HG02852 (cell line): ENCODE measurements at regions not wholly inside any gene's neighbourhood (a gene's known extent, or its start where the extent isn't known, plus 50 kb on each side); places are given as distances from the start of the nearest gene placed in this dataset.

Experiments used
- ATAC-seq: cut with Tn5 transposase; IDR thresholded peaks from one replicate; pipeline ENCODE4 v1.9.1; 2021; ENCODE audit warnings: mild to moderate bottlenecking, moderate library complexity; ENCODE audit not compliant: unreplicated experiment

DNA sequence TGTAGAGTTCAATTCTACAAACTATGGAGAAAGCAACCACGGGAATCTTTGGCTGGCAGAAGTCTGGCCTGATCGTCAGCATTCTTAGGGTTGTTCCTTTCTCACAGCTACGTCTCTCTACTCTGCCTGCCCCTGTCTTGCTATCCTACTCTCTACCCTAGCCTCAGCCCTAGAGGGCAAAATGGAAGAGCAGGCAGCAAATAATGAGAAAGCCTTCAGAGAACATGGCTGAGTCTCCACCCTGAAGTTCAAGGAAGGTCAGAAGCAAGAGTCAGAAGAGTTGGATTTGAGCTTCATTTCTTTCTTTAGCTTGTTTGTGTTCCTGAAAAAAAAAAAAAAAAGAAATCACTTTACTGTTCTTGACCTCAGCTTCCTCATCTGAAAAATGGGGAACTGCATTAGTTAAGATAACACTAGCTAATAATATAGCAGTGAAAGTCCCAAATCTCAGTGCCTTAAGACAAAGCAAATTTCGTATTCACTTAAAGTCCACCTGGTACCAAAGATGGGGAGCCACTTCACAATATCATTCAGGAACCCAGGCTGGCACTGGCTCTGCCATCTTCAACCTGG, 50.2 kb upstream of the CCND2 start:
- ATAC-seq: no peak

DNA sequence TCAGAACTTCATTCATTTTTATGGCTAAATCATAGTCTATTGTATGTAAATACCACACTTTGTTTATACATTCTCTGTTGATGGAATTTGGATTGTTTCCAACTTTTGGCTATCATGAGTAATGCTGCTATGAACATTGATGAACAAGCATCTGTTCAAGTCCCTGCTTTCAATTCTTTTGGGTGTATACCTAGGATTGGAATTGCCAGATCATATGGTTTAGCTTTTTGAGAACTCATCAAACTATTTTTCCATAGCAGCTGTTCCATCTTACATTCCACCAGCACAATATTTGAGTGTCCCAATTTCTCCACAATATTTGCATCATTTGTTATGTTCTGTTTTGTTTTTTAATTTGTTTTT, 52.3 kb upstream of the CCND2 start:
- no peak for ATAC-seq

DNA sequence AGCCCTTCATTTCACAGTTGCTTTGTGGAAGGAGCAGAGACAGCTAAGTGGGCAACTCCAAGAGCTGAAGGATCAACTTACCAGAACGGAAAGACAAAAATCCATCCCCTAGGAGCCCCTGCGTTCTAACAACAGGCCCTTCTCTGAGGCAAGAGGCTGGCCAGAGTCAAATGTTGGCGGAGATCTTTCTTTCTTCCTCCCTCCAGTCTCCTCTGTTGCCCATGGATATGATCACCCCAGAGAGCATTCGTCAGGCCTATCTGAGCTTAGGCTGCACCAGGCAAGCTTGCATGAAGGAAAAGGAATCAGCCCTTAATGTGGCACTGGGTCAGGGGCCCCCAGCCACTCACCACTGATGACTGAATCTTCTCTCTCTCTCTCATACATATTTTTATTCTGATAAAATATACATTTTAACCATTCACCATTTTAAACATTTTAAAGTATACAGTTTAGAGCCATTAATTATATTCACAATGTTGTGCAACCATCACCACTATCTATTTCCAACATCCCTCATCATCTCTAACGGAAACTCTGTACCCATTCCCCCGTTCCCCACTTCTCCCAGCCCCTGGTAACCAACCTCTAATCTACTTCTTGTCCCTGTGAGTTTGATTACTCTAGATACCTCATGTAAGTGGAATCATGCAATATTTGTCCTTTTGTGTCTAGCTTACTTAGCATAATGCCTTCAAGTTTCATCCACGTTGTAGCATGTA, 52.9 kb upstream of the CCND2 start:
- ATAC-seq: no peak

DNA sequence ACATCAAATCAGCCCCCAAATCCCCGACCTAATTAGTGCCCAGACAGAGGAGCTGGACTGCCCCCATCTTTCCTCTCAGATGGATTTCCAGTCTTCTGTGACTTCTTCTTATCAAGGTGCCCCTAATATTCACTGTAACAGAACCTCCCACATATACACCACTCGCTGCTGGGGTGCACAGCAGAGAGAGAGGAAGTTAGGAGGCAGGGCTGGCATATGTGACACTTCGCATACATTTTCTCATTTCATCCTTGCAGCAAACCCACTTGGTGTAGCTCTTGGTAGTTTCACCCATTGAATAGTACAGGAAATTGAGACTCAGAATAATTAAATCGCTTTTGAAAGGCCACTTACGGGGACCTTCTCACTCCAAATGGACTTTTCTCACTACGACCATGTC, 56.5 kb upstream of the CCND2 start:
- ATAC-seq: no peak

DNA sequence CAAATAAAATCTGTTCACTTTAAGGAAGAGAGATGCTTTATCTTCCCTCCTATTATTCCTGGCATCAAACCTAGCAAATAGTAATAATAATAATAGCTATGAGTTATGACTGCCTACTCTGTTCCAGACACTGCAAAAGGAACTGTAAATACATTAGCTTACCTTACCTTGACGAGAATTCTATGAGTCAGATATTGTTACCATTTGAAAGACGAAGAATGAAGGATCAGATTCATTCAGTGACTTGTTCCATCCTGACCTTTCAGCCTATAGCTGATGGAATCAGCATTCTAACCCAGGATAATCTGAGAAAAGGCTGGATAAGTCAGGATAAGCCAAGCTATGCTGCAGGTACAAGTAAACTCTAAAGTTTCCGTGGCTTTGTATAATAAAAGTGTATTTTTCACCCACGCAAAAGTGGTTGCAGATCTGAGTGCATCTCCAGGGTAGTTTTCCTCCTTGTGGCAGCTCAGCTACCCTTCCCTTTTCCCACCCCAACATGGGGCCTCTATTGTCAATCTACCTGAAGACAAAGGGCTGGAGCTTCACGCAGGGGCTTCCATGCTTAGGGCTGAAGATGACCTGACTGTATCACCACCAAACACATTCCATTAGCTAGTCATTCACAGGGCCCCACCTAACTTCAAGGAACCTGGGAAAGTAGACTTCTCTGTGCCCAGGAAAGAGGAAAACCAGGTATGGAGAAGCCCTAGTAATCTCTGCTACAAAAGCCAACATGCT, 57.2 kb upstream of the CCND2 start:
- peak; percentile 19 for ATAC-seq

DNA sequence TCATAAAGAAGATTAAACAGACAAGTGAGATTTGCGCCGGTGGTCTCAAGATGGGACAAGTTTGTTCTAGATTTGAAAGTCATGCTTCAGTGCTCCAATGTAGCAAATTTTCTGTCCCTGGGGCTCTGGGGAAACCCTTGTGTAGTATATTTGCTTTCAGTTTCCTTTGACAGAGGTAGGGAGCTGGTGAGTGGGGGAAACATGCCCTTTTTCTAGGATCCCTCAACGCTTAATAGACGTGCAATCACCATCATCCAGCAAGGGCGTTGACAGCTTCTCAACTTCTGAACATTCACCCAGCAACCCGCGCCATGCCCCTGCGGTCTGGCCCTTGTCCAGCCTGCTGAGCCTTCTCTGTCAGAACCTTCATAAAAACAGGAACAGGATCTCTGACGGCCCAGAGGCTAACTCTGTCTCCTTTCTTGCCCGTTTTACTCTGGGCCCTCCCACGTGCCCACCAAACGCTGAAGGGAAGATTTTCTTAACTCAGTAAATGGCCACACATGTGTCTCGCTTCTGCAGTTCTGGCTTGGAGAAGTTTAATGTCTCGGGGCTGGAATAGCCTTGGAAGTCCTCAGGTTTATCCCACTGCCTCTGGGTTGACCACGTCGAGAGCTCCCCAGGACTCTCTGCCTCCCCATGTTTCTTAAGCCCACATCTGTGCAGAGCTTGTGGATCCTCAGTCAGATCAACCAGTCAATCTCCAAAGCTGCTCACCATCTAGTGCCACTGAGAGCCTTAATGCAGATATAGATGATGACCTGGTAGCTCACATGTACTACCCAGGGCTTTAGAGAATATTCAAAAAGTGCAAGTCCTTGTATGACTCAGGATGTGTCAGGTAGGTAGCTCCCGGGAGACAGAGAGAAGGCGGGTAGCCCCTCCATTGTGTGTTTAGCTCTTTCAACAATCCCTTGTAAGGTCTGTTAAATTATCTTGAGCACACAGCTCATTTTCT, 58.1 kb upstream of the CCND2 start:
- ATAC-seq: peak; percentile 65

DNA sequence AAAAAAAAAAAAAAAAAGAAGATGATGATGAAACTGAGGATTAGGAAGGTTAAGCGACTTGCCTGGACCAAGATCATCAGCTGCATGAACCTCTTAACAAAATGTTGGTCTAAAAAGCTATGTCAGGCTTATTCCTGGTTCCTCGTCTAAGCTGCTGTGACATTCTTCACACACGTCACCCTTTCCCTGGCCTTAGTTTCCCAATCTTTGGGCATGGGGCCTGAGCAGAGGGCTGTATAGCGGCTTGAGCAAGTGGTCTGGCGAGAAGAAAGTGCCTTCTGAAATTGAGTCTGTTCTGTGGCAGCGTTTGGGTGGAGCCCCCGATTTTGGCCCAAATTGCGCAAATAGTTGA, 58.7 kb upstream of the CCND2 start:
- peak; percentile 1 for ATAC-seq

DNA sequence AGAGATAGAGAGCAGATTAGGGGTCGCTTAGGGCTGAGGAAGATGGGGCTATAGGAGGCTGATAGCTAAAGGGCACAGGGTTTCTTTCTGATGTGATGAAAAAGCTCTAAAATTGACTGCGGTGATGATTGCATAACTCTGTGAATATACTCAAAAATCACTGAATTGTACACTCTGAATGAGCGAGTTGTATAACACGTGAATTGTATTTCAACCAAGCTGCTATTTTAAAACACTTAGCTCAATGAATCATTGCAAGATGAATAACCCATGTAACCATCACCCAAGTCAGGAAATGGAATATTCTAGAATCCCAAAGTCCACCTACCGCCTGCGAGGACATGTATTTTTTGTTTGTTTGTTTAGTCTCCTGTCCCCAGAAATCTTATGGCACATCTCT, 60.1 kb upstream of the CCND2 start:
- no peak for ATAC-seq

DNA sequence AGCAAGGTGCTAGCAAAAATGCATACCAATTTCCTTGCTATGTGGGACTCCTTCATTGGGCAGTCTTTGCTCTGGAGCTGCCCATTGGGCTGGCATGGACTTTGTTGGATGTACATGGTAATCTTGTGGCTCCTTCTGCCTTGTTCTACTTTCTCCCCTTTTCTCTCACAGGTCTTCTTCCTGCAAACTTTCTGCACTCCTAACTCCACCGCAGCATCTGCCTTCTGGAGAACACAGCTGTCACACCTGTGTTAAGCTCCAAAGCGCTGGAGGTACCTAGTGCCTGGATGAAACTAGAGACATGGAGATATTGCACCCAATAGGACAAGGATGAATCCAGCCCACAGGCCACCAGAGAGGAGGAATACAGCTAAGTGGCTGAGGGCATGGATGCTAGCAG, 60.7 kb upstream of the CCND2 start:
- ATAC-seq: no peak

DNA sequence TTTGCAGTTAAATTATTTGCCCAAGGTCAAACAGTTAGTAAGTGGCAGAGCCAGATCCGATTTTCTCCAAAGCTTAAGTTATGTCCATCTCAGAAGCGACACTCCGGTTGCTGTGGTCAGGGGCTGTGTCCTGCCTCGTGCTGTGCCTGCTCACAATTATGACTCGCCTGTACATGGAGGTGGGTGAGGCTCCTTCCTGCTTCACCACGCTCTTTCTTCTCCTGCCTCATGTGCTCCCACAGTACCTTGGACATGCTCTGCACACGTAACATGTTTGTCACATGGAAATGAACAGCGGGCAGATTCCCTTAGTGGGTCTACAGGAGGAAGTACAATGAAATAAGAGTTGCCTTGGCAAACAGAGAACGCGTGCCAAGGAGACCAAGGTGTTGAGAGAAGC, 62.2 kb upstream of the CCND2 start:
- no peak for ATAC-seq

DNA sequence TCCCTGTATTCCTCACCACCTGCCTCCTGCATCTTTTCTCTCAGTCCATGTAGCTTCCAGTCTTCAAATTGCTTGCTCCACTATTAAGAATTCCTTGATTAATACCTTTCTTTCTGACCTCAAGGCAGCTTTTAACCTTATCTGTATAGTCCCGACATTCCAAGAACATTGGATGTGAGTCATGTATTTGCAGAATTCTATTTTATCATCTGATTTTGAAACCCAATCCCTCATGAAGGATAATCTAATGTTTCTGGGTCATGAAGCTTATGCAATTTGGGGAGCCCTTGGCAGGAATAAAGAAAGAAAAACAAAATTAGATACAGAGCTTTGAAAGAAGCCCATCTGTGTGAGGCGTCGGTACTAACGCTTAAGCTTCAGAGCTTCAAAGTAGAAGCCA, 63.4 kb upstream of the CCND2 start:
- ATAC-seq: no peak

DNA sequence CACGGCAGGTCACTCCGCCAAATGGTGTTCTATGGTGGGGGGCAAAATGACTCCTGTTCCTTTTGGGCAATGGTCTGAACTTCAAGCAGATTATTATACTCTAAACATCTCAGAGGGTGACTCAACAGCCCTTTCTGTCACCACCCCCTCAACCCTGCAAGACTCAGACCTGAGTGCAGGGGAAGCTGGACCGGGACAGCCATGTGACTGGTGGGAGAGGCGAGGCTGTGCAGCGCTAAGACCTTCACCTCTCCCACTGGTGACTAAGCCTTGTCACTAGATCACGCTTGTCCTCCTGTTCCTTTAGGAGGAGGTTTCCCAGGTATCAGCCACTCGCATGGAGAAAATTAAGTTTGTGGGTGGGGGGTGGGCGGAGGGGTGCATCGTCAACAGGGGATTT, 67.1 kb upstream of the CCND2 start:
- no peak for ATAC-seq

DNA sequence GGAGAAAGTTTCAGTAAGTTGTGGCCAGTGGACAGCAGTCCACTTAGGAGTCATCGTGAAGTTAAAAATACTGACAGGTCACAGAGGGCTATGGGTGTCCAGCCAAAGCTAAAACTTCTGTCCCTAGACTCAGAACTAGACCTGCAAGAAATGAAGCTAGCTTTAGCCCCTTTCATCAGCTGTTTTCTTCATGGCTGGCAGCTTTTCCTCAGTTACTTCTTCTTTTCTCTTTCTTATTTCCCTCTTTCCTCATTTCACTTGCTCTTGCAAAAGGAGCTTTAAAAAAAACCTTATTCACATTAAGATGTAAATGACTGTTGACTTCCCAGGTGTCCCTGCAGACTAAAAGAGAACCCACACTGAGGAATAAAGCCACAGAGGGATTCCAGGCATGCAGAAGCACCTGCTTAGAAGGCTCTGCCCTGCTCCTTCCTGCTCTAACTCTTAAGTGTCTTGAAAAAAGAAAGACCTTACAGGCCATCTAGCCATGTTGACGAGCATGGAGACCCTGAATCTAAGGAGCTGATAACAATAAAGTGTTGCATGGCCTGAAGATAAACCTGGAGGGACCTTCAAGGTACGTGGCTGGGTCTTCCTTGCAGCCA, 69.7 kb upstream of the CCND2 start:
- ATAC-seq: no peak

DNA sequence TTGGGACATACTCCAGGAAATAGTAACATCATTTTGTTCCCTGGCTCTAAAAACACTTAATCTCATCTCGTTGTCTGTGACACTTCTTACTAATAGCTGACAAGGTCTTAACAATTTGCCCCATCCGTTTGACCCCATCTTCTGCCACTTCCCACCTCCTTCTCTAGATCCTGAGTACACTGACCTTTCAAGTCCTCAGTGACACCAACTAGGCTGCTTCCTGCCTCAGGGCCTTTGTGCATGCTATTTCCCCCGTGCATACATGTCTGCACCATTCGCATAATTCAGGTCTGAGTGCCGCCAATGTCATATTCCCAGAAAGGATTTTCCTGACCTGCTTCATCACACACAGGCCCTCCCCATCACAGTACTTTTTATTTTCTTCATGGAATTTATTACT, 70.6 kb upstream of the CCND2 start:
- no peak for ATAC-seq

DNA sequence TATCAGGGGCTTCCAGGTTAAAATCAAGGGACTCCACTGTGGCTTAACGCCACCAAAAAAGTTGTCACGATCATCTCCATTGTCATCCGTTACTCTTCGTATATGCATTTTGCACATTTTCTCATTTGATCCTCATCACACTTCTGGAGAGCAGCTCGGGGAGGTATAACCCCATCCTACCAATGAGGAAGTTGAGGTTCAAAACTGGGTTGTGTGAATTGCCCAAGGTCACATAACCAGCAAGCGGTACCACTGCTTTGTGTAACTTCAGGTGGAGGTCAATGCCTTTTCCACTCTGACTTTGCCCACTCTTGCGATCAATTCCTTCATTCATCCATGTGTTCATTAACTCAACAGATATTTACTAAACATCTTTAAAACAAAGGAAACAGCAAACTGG, 71.1 kb upstream of the CCND2 start:
- no peak for ATAC-seq

DNA sequence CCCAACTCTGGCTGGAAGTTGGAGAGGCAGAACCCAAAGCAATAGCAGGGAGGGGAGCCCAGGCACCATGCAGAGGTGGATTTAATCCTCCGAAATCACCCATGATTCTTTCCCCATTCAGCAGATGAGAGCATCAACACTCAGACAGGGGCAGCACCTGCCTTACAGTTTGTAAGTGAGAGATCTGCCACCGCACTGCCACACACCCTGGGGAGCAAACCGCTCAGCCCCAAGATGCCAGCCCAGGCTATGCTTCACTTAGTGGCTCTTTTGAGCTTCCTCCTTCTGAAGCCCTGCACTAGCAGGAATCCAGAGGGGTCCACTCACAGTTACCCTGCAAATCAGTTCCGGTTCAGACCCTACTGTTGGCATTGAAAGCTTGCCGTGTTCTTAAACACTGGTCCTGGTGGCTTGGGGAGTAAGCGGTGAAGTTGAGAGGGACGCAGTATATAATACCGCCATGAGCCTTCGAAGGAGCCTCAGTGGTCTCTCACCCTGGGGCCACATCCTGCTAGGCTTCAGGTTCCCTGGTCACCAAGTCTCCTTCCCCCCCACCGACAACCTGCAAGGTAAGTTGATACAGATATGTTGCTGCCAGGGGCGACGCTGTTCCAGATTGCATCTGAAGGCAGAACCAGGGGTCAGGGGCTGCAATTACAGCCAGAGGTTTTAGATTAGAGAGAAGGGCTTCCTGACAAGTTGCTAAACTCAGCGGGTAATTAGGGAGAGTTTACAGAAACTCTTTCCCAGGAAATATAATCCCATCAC, 72.0 kb upstream of the CCND2 start:
- no peak for ATAC-seq

DNA sequence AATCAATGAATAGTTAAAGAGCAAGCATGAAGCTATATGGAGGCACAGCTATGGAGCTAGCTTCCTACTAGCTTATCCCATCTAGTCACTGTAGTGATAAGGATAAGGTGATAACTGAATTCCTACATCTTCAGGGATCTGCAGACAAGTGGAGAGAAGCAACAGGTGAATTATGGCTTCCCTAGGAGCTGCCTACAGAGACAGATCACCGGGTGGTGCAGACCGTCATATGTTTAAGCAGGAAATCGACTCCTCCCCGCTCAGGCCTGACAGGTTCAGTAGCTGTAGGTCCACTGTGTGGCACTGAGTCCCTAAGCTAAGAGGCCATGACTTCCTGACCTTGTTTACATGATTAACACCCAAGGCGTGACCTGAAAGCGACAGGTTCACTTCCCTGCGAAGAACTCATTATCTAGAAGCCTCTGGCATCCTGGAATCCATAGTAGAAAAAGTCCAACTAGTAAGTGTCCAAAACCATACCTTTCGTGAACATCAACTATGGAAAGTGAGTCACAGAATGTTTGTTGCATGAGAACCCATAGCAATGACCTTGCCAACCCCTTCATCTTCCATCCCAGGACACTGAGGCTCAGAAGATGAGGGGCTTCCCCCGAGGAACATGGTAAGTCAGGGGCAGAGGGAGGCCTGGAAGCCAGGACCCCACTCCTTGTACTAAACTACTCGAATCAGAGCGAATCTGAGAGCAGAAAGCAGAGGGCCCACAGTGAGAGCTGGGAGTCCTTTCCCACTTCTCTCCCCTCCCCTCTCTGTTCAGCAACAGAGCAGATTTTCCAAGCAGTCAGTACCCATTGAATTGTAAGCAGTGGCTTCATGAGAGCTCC, 75.4 kb upstream of the CCND2 start:
- ATAC-seq: no peak

DNA sequence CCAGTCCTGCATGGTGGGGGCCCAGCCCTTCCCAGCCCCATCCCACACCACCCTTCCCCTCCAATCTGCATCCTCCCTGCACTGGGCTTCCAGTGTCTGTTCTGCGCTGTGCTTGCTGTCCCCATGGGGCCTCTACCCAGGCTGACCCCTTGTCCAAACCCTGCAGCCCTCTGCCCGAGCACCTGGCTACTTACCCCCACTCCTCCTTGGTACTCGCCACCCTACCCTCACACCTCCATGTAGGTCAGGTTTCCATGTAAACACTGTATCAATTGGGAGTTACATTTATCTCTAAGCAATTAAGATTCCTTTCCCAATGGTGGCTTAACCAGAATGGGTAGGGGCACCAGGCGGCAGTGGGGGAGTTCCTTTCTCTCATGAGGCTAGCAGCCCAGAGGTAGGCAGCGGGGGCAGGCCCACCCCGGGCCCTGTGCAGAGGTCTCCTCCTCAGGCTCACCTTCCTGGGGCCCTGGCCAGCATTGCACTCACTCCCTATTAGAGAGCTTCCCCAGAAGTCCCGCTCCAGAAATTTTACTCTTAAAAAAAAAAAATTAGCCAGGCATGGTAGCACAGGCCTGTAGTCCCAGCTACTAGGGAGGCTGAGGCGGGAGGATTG, 76.6 kb upstream of the CCND2 start:
- ATAC-seq: no peak

DNA sequence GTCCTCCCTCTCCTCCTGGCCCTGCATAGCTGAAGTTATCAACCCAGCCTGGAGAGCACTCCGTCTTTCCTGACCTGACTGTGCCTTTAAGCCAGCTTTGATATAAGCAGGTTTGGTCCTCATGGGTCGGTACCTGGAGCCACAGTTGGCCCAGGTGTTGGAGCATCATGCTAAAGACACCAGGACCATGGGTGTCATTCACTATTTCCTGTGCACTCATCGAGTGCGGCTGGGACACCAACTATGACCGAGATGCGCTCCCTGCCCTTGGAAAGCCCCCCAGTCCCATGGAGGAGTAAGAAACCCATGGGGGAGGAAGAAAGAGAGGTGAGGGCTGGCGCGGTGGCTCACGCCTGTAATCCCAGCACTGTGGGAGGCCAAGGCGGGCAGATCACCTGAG, 78.9 kb upstream of the CCND2 start:
- no peak for ATAC-seq
